B cell (primary cell): ENCODE measurements at regions not wholly inside any gene's neighbourhood (a gene's known extent, or its start where the extent isn't known, plus 50 kb on each side); places are given as distances from the start of the nearest gene placed in this dataset.

Experiments used
- ATAC-seq: fragments of 200-7000 bp; cut with Tn5 transposase; one replicate; pipeline ENCODE4 v1.10.0; 2021; ENCODE audit warnings: low read depth, mild to moderate bottlenecking, moderate number of reproducible peaks, moderate library complexity
- CTCF ChIA-PET: fragments of 350-600 bp; sonication (Branson Sonifier 250); formaldehyde crosslinking; loops from one replicate; lab custom pipeline; 2021; ENCODE audit warnings: antibody characterized with exemption, inconsistent platforms; lab: Charles Lee
- POLR2A ChIA-PET: fragments of 350-600 bp; sonication (Branson Sonifier 250); formaldehyde crosslinking; loops from one replicate; lab custom pipeline; 2021; ENCODE audit warnings: antibody characterized with exemption; lab: Charles Lee
- DNase-seq: peaks from one replicate; pipeline ENCODE4 v3.0.0; 2013
- H2AFZ ChIP-seq: 2 replicates; pipeline ENCODE4 v1.6.1; 2012; ENCODE audit warnings: mild to moderate bottlenecking, low read depth, low read length; ENCODE audit not compliant: insufficient read depth, poor library complexity, severe bottlenecking
- H3K27ac ChIP-seq, 2 donors: 1 replicate in 1 of 2; 2 replicates in 1 of 2; pipeline ENCODE4 v1.5.1; 2012 to 2013; ENCODE audit warnings: low read length in 2 of 2, mild to moderate bottlenecking in 2 of 2, moderate library complexity in 1 of 2
- H3K27me3 ChIP-seq, 4 experiments: fragments of 200-600 bp in 1 of 4; sonication (generic) in 1 of 4; replicated peaks in 1 of 4; 1 replicate in 2 of 4; 2 replicates in 2 of 4; pipeline versions ENCODE4 v1.6.1 to v1.7.0; 2013 to 2016; ENCODE audit warnings: low read length in 3 of 4, mild to moderate bottlenecking in 2 of 4, mixed read lengths in 1 of 4, moderate library complexity in 1 of 4; ENCODE audit not compliant: insufficient read depth in 4 of 4, control insufficient read depth in 3 of 4; ENCODE audit errors: control extremely low read depth in 1 of 4
- H3K36me3 ChIP-seq, 2 experiments: replicated peaks in 1 of 2; 1 replicate in 1 of 2; 2 replicates in 1 of 2; pipeline versions ENCODE4 v1.6.1 to v1.7.1; 2013; ENCODE audit warnings: low read length in 1 of 2; ENCODE audit not compliant: insufficient read depth in 2 of 2, control insufficient read depth in 1 of 2; ENCODE audit errors: control extremely low read depth in 1 of 2, extremely low read depth in 1 of 2
- H3K4me1 ChIP-seq, 2 donors: fragments of 200-600 bp in 1 of 2; sonication (generic) in 1 of 2; 1 replicate in 1 of 2; 2 replicates in 1 of 2; pipeline versions ENCODE4 v1.5.1 to v1.6.1; 2013 to 2017; ENCODE audit warnings: low read length in 2 of 2; ENCODE audit not compliant: control insufficient read depth in 2 of 2, insufficient read depth in 2 of 2
- H3K4me2 ChIP-seq: replicated peaks from 2 replicates; pipeline ENCODE3; 2012; ENCODE audit warnings: mild to moderate bottlenecking, low read depth, low read length; ENCODE audit not compliant: poor library complexity, severe bottlenecking
- H3K4me3 ChIP-seq, 5 experiments: fragments of 200-600 bp in 1 of 5; sonication (generic) in 1 of 5; 1 replicate in 3 of 5; 2 replicates in 2 of 5; pipeline versions ENCODE4 v1.5.1 to v1.7.0; 2011 to 2016; ENCODE audit warnings: low read length in 4 of 5, mild to moderate bottlenecking in 4 of 5, low read depth in 2 of 5, control low read depth in 1 of 5, moderate library complexity in 1 of 5; ENCODE audit not compliant: insufficient read depth in 1 of 5; ENCODE audit errors: control extremely low read depth in 1 of 5, extremely low read depth in 1 of 5
- H3K79me2 ChIP-seq: fragments of 200-600 bp; sonication (generic); one replicate; pipeline ENCODE4 v1.6.0; 2016; ENCODE audit warnings: low read length; ENCODE audit not compliant: control insufficient read depth, insufficient read depth
- H3K9ac ChIP-seq: fragments of 200-600 bp; sonication (generic); 2 replicates; pipeline ENCODE4 v1.6.1; 2017; ENCODE audit warnings: mild to moderate bottlenecking, low read length, moderate library complexity
- H3K9me3 ChIP-seq, 3 donors: one replicate each; pipeline versions ENCODE4 v1.6.1 to v1.7.1; 2013; ENCODE audit warnings: low read length in 2 of 3; ENCODE audit not compliant: control insufficient read depth in 2 of 3, insufficient read depth in 1 of 3; ENCODE audit errors: control extremely low read depth in 1 of 3
- H4K20me1 ChIP-seq: 2 replicates; pipeline ENCODE4 v1.6.0; 2012; ENCODE audit warnings: mild to moderate bottlenecking, low read length; ENCODE audit not compliant: insufficient read depth, control insufficient read depth, poor library complexity, severe bottlenecking
- H3K27ac Mint-ChIP-seq: one replicate; pipeline ENCODE4 v1.8.0; 2021; ENCODE audit warnings: mixed read lengths
- H3K27me3 Mint-ChIP-seq: one replicate; pipeline ENCODE4 v1.8.0; 2021; ENCODE audit warnings: mixed read lengths
- H3K4me1 Mint-ChIP-seq: one replicate; pipeline ENCODE4 v1.8.0; 2021; ENCODE audit warnings: mixed read lengths
- H3K4me3 Mint-ChIP-seq: one replicate; pipeline ENCODE4 v1.8.0; 2021; ENCODE audit warnings: mixed read lengths
- H3K9me3 Mint-ChIP-seq: one replicate; pipeline ENCODE4 v1.8.0; 2022; ENCODE audit warnings: mixed read lengths; ENCODE audit not compliant: insufficient read depth
- CTCF ChIP-seq: fragments of 200-600 bp; IDR thresholded peaks from one replicate; pipeline ENCODE4 v1.8.0; 2022; ENCODE audit warnings: antibody characterized with exemption, mild to moderate bottlenecking
- EZH2 ChIP-seq: IDR thresholded peaks from 2 replicates; pipeline ENCODE4 v1.6.1; 2012; ENCODE audit warnings: borderline replicate concordance, low read depth, mild to moderate bottlenecking, moderate library complexity, low read length; ENCODE audit not compliant: insufficient read depth, poor library complexity, severe bottlenecking
- WGBS: methylation state at CpG from one replicate; pipeline ENCODE4 v1.1.5; 2013; ENCODE audit warnings: missing lambda C conversion rate; ENCODE audit not compliant: insufficient coverage; 5-methylcytosine and 5-hydroxymethylcytosine counted together
- intact Hi-C: fragments of 100-400 bp; cut with micrococcal nuclease; formaldehyde crosslinking; loops from one replicate; pipeline ENCODE4 v1.10.0; 2022

GRCh38 chr15:37789397-37789786 is 145.0 kb upstream of the TMCO5A start:
- Histone ChIP-seq H3K27me3 (no peaks in the 10 kb centered on the region), H3K36me3 (no peaks in the 10 kb centered on the region), H3K9ac (no peak overlapping the region), H3K27ac (no peak overlapping the region), H3K4me1 (no peaks in the 10 kb centered on the region), H3K4me2 (no peak overlapping the region), H4K20me1 (no peaks in the 10 kb centered on the region), H3K9me3 (no peaks in the 10 kb centered on the region), H2AFZ (no peak overlapping the region), H3K79me2 (no peaks in the 10 kb centered on the region), H3K4me3 (no peak overlapping the region)
- POLR2A ChIA-PET = no interaction called here
- 100% methylated on average over 1 of the region's 5 CpGs for WGBS
- TF ChIP-seq CTCF = no peak
- no peak for TF ChIP-seq EZH2
- Mint-ChIP-seq H3K4me1 (no peaks in the 10 kb centered on the region), H3K4me3 (no peak overlapping the region), H3K27me3 (no peaks in the 10 kb centered on the region), H3K9me3 (no peaks in the 10 kb centered on the region), H3K27ac (no peak overlapping the region)
- DNase-seq (no peak), ATAC-seq (no peak)
- intact Hi-C loops = no loop called here
- CTCF ChIA-PET = no interaction called here

- ChIA-PET CTCF (no interaction called here), POLR2A (no interaction called here)
- Histone ChIP-seq H4K20me1 (no peaks in the 10 kb centered on the region), H3K27me3 (no peaks in the 10 kb centered on the region), H3K79me2 (no peaks in the 10 kb centered on the region), H3K4me3 (no peak overlapping the region), H3K4me2 (no peak overlapping the region), H3K9me3 (no peaks in the 10 kb centered on the region), H3K4me1 (no peaks in the 10 kb centered on the region), H3K9ac (no peak overlapping the region), H2AFZ (no peak overlapping the region), H3K27ac (no peak overlapping the region), H3K36me3 (no peaks in the 10 kb centered on the region)
- intact Hi-C loops = no loop called here
- ATAC-seq = no peak
- Mint-ChIP-seq H3K9me3 (no peaks in the 10 kb centered on the region), H3K4me1 (no peaks in the 10 kb centered on the region), H3K4me3 (no peak overlapping the region), H3K27ac (no peak overlapping the region), H3K27me3 (no peaks in the 10 kb centered on the region)
- TF ChIP-seq EZH2 = no peak
- TF ChIP-seq CTCF = no peak
- DNase-seq = no peak
Observed at GRCh38 chr15:37789881-37790280, 144.6 kb upstream of the TMCO5A start.
